ENCODE measurements at regions not wholly inside any gene's neighbourhood (a gene's known extent, or its start where the extent isn't known, plus 50 kb on each side); places are given as distances from the start of the nearest gene placed in this dataset.
A peak's percentile ranks its signal among the peaks of the same experiment; 100 is the strongest.

DNA sequence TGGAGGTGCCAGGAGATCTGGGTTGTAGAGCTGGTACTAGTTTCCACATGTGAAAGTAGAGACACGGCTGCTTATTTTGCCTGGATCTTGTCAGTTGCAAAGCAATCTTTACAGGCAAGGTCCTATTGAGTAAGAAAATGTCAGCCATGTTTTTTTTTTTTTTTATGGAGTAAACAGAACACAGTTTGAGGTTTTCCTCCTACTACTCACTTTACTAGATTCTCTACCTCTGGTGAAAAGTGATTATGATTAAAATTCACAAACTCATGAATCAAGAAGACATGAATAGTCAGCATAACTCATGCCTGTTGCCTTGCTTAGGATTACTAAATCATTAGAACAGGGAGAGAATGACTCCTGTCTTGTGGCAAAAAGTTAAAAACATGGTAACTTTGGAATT is 70.1 kb upstream of the PNPT1 start:
- Histone ChIP-seq H3K36me3 (no peaks in the 10 kb centered on the region), H3K4me3 (no peak overlapping the region), H3K9me3 (no peaks in the 10 kb centered on the region), H3K27ac (no peak overlapping the region), H3K27me3 (no peaks in the 10 kb centered on the region), H3K4me1 (peaks cover 0 to 6% of the 10 kb centered on the region in 2 donors)
- intact Hi-C loops (cut with DNase I) = no loop called here
- ATAC-seq (no peak), DNase-seq (no peak)
- TF ChIP-seq CTCF (IDR thresholded peaks at IDR 0.05) = no peak

- Histone ChIP-seq H3K4me1 (peaks cover 0 to 6% of the 10 kb centered on the region in 2 donors), H3K9me3 (no peaks in the 10 kb centered on the region), H3K4me3 (no peak overlapping the region), H3K27ac (peak overlapping the region in 1 of 2 donors; percentile 27), H3K27me3 (no peaks in the 10 kb centered on the region), H3K36me3 (no peaks in the 10 kb centered on the region)
- intact Hi-C loops (cut with DNase I) = no loop called here
- DNase-seq (no peak), ATAC-seq (peak; percentile 69)
- no peak for TF ChIP-seq CTCF (IDR thresholded peaks at IDR 0.05)
These were observed 67.9 kb upstream of the PNPT1 start for GRCh38 chr2:55761526-55761925.

- Histone ChIP-seq H3K9me3 (no peaks in the 10 kb centered on the region), H3K36me3 (no peaks in the 10 kb centered on the region), H3K4me3 (no peak overlapping the region), H3K27ac (peak overlapping the region in 1 of 2 donors; percentile 27), H3K27me3 (no peaks in the 10 kb centered on the region), H3K4me1 (peaks cover 0 to 6% of the 10 kb centered on the region in 2 donors)
- ATAC-seq = no peak
- TF ChIP-seq CTCF (IDR thresholded peaks at IDR 0.05) = no peak
- intact Hi-C loops (cut with DNase I) = no loop called here
- DNase-seq = peak in 2 of 4 donors; percentile 22 to 36
These were observed 67.4 kb upstream of the PNPT1 start for GRCh38 chr2:55761024-55761423.

DNA sequence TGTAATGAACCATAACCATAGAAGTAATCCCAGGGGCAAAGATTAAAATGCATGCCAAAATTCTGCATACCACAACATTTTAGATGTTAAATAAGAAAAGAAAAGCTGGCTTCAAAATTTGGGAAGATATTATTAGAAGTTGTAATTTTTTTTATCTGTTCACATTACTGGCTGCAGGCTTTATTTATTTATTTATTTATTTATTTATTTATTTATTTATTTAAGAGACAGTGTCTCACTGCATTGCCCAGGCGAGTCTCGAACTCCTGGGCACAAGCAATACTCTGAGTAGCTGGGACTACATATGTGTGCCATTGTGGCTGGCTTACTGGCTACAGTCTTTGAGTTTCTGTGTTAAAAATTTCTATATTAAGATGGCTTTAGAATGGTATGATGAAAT is 66.5 kb upstream of the PNPT1 start:
- ATAC-seq (no peak), DNase-seq (no peak)
- Histone ChIP-seq H3K27ac (no peak overlapping the region), H3K9me3 (no peaks in the 10 kb centered on the region), H3K4me3 (no peak overlapping the region), H3K4me1 (peaks cover 0 to 6% of the 10 kb centered on the region in 2 donors), H3K36me3 (no peaks in the 10 kb centered on the region), H3K27me3 (no peaks in the 10 kb centered on the region)
- no peak for TF ChIP-seq CTCF (IDR thresholded peaks at IDR 0.05)
- intact Hi-C loops (cut with DNase I) = no loop called here

GRCh38 chr2:55759271-55759921 is 65.8 kb upstream of the PNPT1 start:
- intact Hi-C loops (cut with DNase I) = no loop called here
- TF ChIP-seq CTCF (IDR thresholded peaks at IDR 0.05) = no peak
- ATAC-seq = no peak

More at GRCh38 chr2:55759271-55759921, 65.8 kb upstream of the PNPT1 start:
- H3K4me3 ChIP-seq = no peak overlapping the region
- DNase-seq = no peak
- H3K27ac ChIP-seq = no peak overlapping the region
- no peaks in the 10 kb centered on the region for H3K9me3 ChIP-seq
- no peaks in the 10 kb centered on the region for H3K36me3 ChIP-seq
- peaks cover 0 to 6% of the 10 kb centered on the region in 2 donors for H3K4me1 ChIP-seq
- H3K27me3 ChIP-seq = no peaks in the 10 kb centered on the region

All from left lung (tissue), 4 donors.